H1 (cell line): ENCODE measurements at regions not wholly inside any gene's neighbourhood (a gene's known extent, or its start where the extent isn't known, plus 50 kb on each side); places are given as distances from the start of the nearest gene placed in this dataset.

ENCODE experiments used
- CTCF ChIA-PET: fragments of 300-600 bp; sonication (Branson Sonifier 250); formaldehyde crosslinking; loops from one replicate; lab custom pipeline; 2021; ENCODE audit not compliant: partially characterized antibody; lab: Charles Lee
- POLR2A ChIA-PET: fragments of 300-600 bp; sonication (Branson Sonifier 250); formaldehyde crosslinking; loops from one replicate; lab custom pipeline; 2021; ENCODE audit warnings: inconsistent platforms; ENCODE audit not compliant: partially characterized antibody; lab: Charles Lee
- DNase-seq, 2 experiments: peaks; one replicate each; pipeline versions ENCODE4 v3.0.0 to v3.0.0-alpha.2; 2010 to 2022; ENCODE audit warnings: low spot score in 2 of 2, low read depth in 1 of 2, mixed read lengths in 1 of 2
- FAIRE-seq: peaks from 2 replicates; lab custom pipeline; 2011; peaks lifted over from hg19 to GRCh38; lab: Jason Lieb, UNC
- H2AFZ ChIP-seq: 2 replicates; pipeline ENCODE4 v1.8.1; 2012; ENCODE audit warnings: low read length, inconsistent platforms
- H2AK5ac ChIP-seq: 2 replicates; pipeline ENCODE4 v1.6.1; 2013; ENCODE audit warnings: low read depth, low read length
- H2BK120ac ChIP-seq: replicated peaks from 2 replicates; pipeline ENCODE3; 2013; ENCODE audit warnings: low read depth, low read length, inconsistent platforms
- H2BK12ac ChIP-seq: 2 replicates; pipeline ENCODE4 v1.6.1; 2013; ENCODE audit warnings: low read depth, low read length
- H2BK15ac ChIP-seq: 2 replicates; pipeline ENCODE4 v1.6.1; 2013; ENCODE audit warnings: low read length
- H2BK20ac ChIP-seq: 2 replicates; pipeline ENCODE4 v1.6.1; 2013; ENCODE audit warnings: low read length
- H2BK5ac ChIP-seq: 2 replicates; pipeline ENCODE4 v1.6.1; 2013; ENCODE audit warnings: low read depth, low read length
- H3K14ac ChIP-seq: 2 replicates; pipeline ENCODE4 v1.6.1; 2013; ENCODE audit warnings: inconsistent platforms; ENCODE audit not compliant: insufficient read length
- H3K18ac ChIP-seq: 2 replicates; pipeline ENCODE4 v1.6.1; 2013; ENCODE audit warnings: low read length; ENCODE audit errors: extremely low read depth
- H3K23ac ChIP-seq: 2 replicates; pipeline ENCODE4 v1.6.1; 2013; ENCODE audit warnings: inconsistent platforms; ENCODE audit not compliant: insufficient read length
- H3K23me2 ChIP-seq: 2 replicates; pipeline ENCODE4 v1.6.1; 2013; ENCODE audit warnings: low read depth, low read length
- H3K27ac ChIP-seq: 2 replicates; pipeline ENCODE4 v1.6.1; 2011; ENCODE audit warnings: low read depth, low read length, inconsistent platforms
- H3K27me3 ChIP-seq, 4 experiments: replicated peaks in 1 of 4; 1 replicate in 1 of 4; 2 replicates in 3 of 4; pipeline versions ENCODE4 v1.6.1 to v1.8.1; 2011 to 2013; ENCODE audit warnings: low read length in 3 of 4, mild to moderate bottlenecking in 3 of 4, inconsistent platforms in 2 of 4, mixed read lengths in 2 of 4, moderate library complexity in 1 of 4; ENCODE audit not compliant: control insufficient read depth in 3 of 4, insufficient read depth in 3 of 4; ENCODE audit errors: extremely low read depth in 1 of 4
- H3K36me3 ChIP-seq, 4 experiments: 2 replicates each; pipeline versions ENCODE4 v1.6.1 to v1.8.1; 2011 to 2013; ENCODE audit warnings: mild to moderate bottlenecking in 4 of 4, low read length in 3 of 4, moderate library complexity in 2 of 4, control low read depth in 1 of 4, inconsistent platforms in 1 of 4; ENCODE audit not compliant: insufficient read depth in 4 of 4, control insufficient read depth in 2 of 4
- H3K4ac ChIP-seq: replicated peaks from 2 replicates; pipeline ENCODE3; 2013; ENCODE audit warnings: low read length, low read depth, mixed read lengths, inconsistent platforms; ENCODE audit not compliant: insufficient read length
- H3K4me1 ChIP-seq, 4 experiments: replicated peaks in 1 of 4; 1 replicate in 1 of 4; 2 replicates in 3 of 4; pipeline versions ENCODE4 v1.6.1 to v1.8.1; 2011 to 2013; ENCODE audit warnings: low read length in 3 of 4, inconsistent platforms in 2 of 4, mixed read lengths in 1 of 4; ENCODE audit not compliant: insufficient read depth in 4 of 4, control insufficient read depth in 3 of 4
- H3K4me2 ChIP-seq, 2 experiments: 2 replicates each; pipeline versions ENCODE4 v1.6.1 to v1.8.1; 2011 to 2013; ENCODE audit warnings: low read depth in 2 of 2, low read length in 2 of 2, control low read depth in 1 of 2, inconsistent platforms in 1 of 2, mild to moderate bottlenecking in 1 of 2; ENCODE audit not compliant: insufficient read depth in 1 of 2
- H3K4me3 ChIP-seq, 4 experiments: fragments of 200-600, 300-600 bp in 1 of 4; sonication (generic), shearing (Covaris generic), sonication (Bioruptor Twin) in 1 of 4; 2 replicates each; pipeline versions ENCODE4 v1.5.1 to v1.8.1; 2011 to 2016; ENCODE audit warnings: low read length in 4 of 4, low read depth in 3 of 4, control low read depth in 2 of 4, inconsistent platforms in 2 of 4, mild to moderate bottlenecking in 2 of 4, mixed read lengths in 1 of 4, moderate library complexity in 1 of 4; ENCODE audit not compliant: insufficient read depth in 2 of 4; ENCODE audit errors: extremely low read depth in 1 of 4
- H3K56ac ChIP-seq: replicated peaks from 2 replicates; pipeline ENCODE3; 2013; ENCODE audit warnings: low read depth, mild to moderate bottlenecking, mixed read lengths, low read length, inconsistent platforms; ENCODE audit not compliant: insufficient read length
- H3K79me1 ChIP-seq: 2 replicates; pipeline ENCODE4 v1.6.1; 2013; ENCODE audit warnings: low read depth, low read length, control low read depth
- H3K79me2 ChIP-seq, 2 experiments: 2 replicates each; pipeline versions ENCODE4 v1.6.1 to v1.8.1; 2012 to 2013; ENCODE audit warnings: low read length in 2 of 2, mild to moderate bottlenecking in 2 of 2, inconsistent platforms in 1 of 2; ENCODE audit not compliant: insufficient read depth in 2 of 2, control insufficient read depth in 1 of 2
- H3K9ac ChIP-seq, 4 experiments: replicated peaks in 1 of 4; 1 replicate in 1 of 4; 2 replicates in 3 of 4; pipeline versions ENCODE4 v1.6.1 to v1.8.1; 2011 to 2013; ENCODE audit warnings: low read depth in 3 of 4, low read length in 3 of 4, control low read depth in 2 of 4, mild to moderate bottlenecking in 2 of 4, moderate library complexity in 2 of 4, inconsistent platforms in 1 of 4; ENCODE audit errors: extremely low read depth in 1 of 4
- H3K9me3 ChIP-seq, 2 experiments: 2 replicates each; pipeline versions ENCODE4 v1.6.1 to v1.8.1; 2012 to 2013; ENCODE audit warnings: mild to moderate bottlenecking in 2 of 2, moderate library complexity in 2 of 2, control low read depth in 1 of 2, inconsistent platforms in 1 of 2, low read depth in 1 of 2, low read length in 1 of 2, mixed read lengths in 1 of 2; ENCODE audit not compliant: insufficient read depth in 2 of 2
- H4K20me1 ChIP-seq, 2 experiments: replicated peaks in 1 of 2; 2 replicates each; pipeline versions ENCODE3 to v1.8.1; 2011 to 2013; ENCODE audit warnings: inconsistent platforms in 2 of 2, low read length in 2 of 2, mild to moderate bottlenecking in 1 of 2; ENCODE audit not compliant: insufficient read depth in 2 of 2, control insufficient read depth in 1 of 2
- H4K5ac ChIP-seq: 2 replicates; pipeline ENCODE4 v1.6.1; 2013; ENCODE audit warnings: low read length, low read depth, mixed read lengths, inconsistent platforms; ENCODE audit not compliant: insufficient read length
- H4K8ac ChIP-seq: 2 replicates; pipeline ENCODE4 v1.8.0; 2013; ENCODE audit warnings: mild to moderate bottlenecking, moderate library complexity, low read length, inconsistent platforms; ENCODE audit not compliant: insufficient read depth; ENCODE audit errors: extremely low read depth
- H4K91ac ChIP-seq: replicated peaks from 2 replicates; pipeline ENCODE3; 2013; ENCODE audit warnings: low read length, mixed read lengths, inconsistent platforms; ENCODE audit not compliant: insufficient read length
- JUND ChIP-seq: IDR thresholded peaks from 2 replicates; pipeline ENCODE4 v1.6.1; 2011; ENCODE audit warnings: mild to moderate bottlenecking, improper control_type of control experiment, low read length
- NANOG ChIP-seq: IDR thresholded peaks from 2 replicates; pipeline ENCODE4 v1.6.1; 2011; ENCODE audit warnings: low read length, low read depth, mild to moderate bottlenecking, inconsistent platforms; ENCODE audit not compliant: insufficient read depth, poor library complexity, severe bottlenecking
- WGBS, 2 experiments: shearing (Covaris generic) in 1 of 2; methylation state at CpG; one replicate each; pipeline versions ENCODE4 v1.1.6 to v1.1.7; 2013 to 2015; ENCODE audit warnings: low lambda C conversion rate in 2 of 2, mixed read lengths in 2 of 2, inconsistent platforms in 1 of 2, low coverage in 1 of 2, missing lambda C conversion rate in 1 of 2; ENCODE audit not compliant: insufficient replicate concordance in 2 of 2, insufficient coverage in 1 of 2, insufficient read length in 1 of 2; ENCODE audit errors: extremely low coverage in 1 of 2, missing lambda C conversion rate in 1 of 2; 5-methylcytosine and 5-hydroxymethylcytosine counted together

DNA sequence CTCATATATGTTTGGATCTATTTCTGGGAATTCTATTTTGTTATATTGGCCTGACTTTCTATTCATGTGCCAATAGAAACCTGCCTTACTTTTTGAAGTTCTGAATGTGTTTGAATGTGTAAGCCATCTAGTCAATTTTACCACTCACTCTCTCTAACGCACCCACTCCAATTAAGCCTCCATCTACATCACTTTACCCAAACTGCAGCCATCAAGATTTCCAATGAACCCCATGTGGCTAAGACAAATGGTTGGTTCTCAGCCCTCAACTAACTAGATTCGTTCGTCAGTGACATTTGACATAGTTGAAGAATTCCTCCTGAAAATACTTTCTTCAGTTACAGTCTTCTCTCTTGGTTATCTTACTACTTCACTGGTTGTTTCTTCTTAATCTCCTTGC, 137.3 kb upstream of the FSHR start:
- H3K4me1 ChIP-seq = no peaks in the 10 kb centered on the region
- no peak overlapping the region for H2BK20ac ChIP-seq
- no peaks in the 10 kb centered on the region for H3K79me1 ChIP-seq
- no peak overlapping the region for H3K4ac ChIP-seq
- H3K9ac ChIP-seq = no peak overlapping the region
- TF ChIP-seq NANOG (peak; percentile 91), JUND (no peak)
- TF ChIP-seq, all 59 proteins: peak for 1
- Histone ChIP-seq H2AFZ (no peak overlapping the region), H4K20me1 (no peaks in the 10 kb centered on the region), H3K56ac (no peak overlapping the region), H2AK5ac (no peak overlapping the region), H3K23me2 (no peaks in the 10 kb centered on the region), H3K79me2 (no peaks in the 10 kb centered on the region), H4K5ac (no peak overlapping the region), H3K23ac (no peak overlapping the region), H3K27ac (no peak overlapping the region), H3K9me3 (no peaks in the 10 kb centered on the region), H3K14ac (no peak overlapping the region), H2BK12ac (no peak overlapping the region), H3K27me3 (no peaks in the 10 kb centered on the region), H2BK15ac (no peak overlapping the region), H4K91ac (no peak overlapping the region), H3K4me3 (no peak overlapping the region), H4K8ac (no peak overlapping the region), H3K4me2 (no peak overlapping the region), H2BK5ac (no peak overlapping the region), H3K18ac (no peak overlapping the region), H2BK120ac (no peak overlapping the region), H3K36me3 (no peaks in the 10 kb centered on the region)
- DNase-seq (no peak), FAIRE-seq (no peak)
- WGBS, 2 experiments = 58% methylated on average over 3 of the region's 3 CpGs; no CpG with 5 or more reads in 1 of the 2 experiments
- POLR2A ChIA-PET = no interaction called here
- CTCF ChIA-PET = interaction anchor here (0.7 to 1.0 kb wide), 2 partner anchors 9 to 198 kb away, joined by 3 read pairs; no protein-coding TSS in a partner anchor
